ENCODE measurements at regions not wholly inside any gene's neighbourhood (a gene's known extent, or its start where the extent isn't known, plus 50 kb on each side); places are given as distances from the start of the nearest gene placed in this dataset.

- Histone ChIP-seq H3K36me3 (ENCODE audit: insufficient read depth, low read length) (no peaks in the 10 kb centered on the region), H3K4me1 (ENCODE audit: insufficient read depth, low read length, poor library complexity, severe bottlenecking) (no peaks in the 10 kb centered on the region), H3K27me3 (ENCODE audit: insufficient read depth, low read length, poor library complexity, severe bottlenecking) (no peaks in the 10 kb centered on the region), H3F3A (ENCODE audit: low read depth) (no peaks in the 10 kb centered on the region), H2AFZ (ENCODE audit: low read length) (no peak overlapping the region), H3K79me2 (ENCODE audit: insufficient read depth, low read length) (no peaks in the 10 kb centered on the region), H4K20me1 (ENCODE audit: insufficient read depth, low read length, poor library complexity, severe bottlenecking) (no peaks in the 10 kb centered on the region), H3K9me3 (ENCODE audit: insufficient read depth, low read depth, low read length) (no peaks in the 10 kb centered on the region), H3K9me2 (replicated peaks; ENCODE audit: low read depth, low read length) (no peaks in the 10 kb centered on the region), H3K4me2 (ENCODE audit: low read depth, low read length, poor library complexity, severe bottlenecking) (no peak overlapping the region), H3K9ac (ENCODE audit: low read depth, low read length, poor library complexity, severe bottlenecking) (no peak overlapping the region), H3K4me3 (ENCODE audit: low read length, poor library complexity, severe bottlenecking) (no peak overlapping the region)
- TF ChIP-seq EZH2phosphoT487 (IDR thresholded peaks at IDR 0.05; ENCODE audit: borderline replicate concordance), result no peak
- TF ChIP-seq, protein P1, sequence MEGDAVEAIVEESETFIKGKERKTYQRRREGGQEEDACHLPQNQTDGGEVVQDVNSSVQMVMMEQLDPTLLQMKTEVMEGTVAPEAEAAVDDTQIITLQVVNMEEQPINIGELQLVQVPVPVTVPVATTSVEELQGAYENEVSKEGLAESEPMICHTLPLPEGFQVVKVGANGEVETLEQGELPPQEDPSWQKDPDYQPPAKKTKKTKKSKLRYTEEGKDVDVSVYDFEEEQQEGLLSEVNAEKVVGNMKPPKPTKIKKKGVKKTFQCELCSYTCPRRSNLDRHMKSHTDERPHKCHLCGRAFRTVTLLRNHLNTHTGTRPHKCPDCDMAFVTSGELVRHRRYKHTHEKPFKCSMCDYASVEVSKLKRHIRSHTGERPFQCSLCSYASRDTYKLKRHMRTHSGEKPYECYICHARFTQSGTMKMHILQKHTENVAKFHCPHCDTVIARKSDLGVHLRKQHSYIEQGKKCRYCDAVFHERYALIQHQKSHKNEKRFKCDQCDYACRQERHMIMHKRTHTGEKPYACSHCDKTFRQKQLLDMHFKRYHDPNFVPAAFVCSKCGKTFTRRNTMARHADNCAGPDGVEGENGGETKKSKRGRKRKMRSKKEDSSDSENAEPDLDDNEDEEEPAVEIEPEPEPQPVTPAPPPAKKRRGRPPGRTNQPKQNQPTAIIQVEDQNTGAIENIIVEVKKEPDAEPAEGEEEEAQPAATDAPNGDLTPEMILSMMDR (conservative IDR thresholded peaks at IDR 0.05; ENCODE audit: low read length), result no peak
Observed at GRCh38 chr10:15439341-15439842, 68.3 kb upstream of the FAM171A1 start.

- Histone ChIP-seq H4K20me1 (ENCODE audit: insufficient read depth, low read length, poor library complexity, severe bottlenecking) (no peaks in the 10 kb centered on the region), H3K4me2 (ENCODE audit: low read depth, low read length, poor library complexity, severe bottlenecking) (no peak overlapping the region)
Observed at GRCh38 chr10:15436696-15437095, 65.6 kb upstream of the FAM171A1 start.

GRCh38 chr10:15433850-15434537, 62.9 kb upstream of the FAM171A1 start:
- H3F3A ChIP-seq (ENCODE audit: low read depth), result no peaks in the 10 kb centered on the region
- H3K79me2 ChIP-seq (ENCODE audit: insufficient read depth, low read length), result no peaks in the 10 kb centered on the region
- TF ChIP-seq EZH2phosphoT487 (IDR thresholded peaks at IDR 0.05; ENCODE audit: borderline replicate concordance), result no peak
- TF ChIP-seq, protein P1 (conservative IDR thresholded peaks at IDR 0.05; ENCODE audit: low read length), result peak; percentile 76
- no peaks in the 10 kb centered on the region for H3K27me3 ChIP-seq (ENCODE audit: insufficient read depth, low read length, poor library complexity, severe bottlenecking)
- H2AFZ ChIP-seq (ENCODE audit: low read length), result peak overlapping the region; percentile 95
- peak overlapping the region; percentile 70 for H3K4me2 ChIP-seq (ENCODE audit: low read depth, low read length, poor library complexity, severe bottlenecking)
- H3K9me3 ChIP-seq (ENCODE audit: insufficient read depth, low read depth, low read length), result no peaks in the 10 kb centered on the region
- peak overlapping the region; percentile 44 for H3K9ac ChIP-seq (ENCODE audit: low read depth, low read length, poor library complexity, severe bottlenecking)
- H3K36me3 ChIP-seq (ENCODE audit: insufficient read depth, low read length), result no peaks in the 10 kb centered on the region
- H3K4me3 ChIP-seq (ENCODE audit: low read length, poor library complexity, severe bottlenecking), result peak overlapping the region; percentile 61
- H3K9me2 ChIP-seq (replicated peaks; ENCODE audit: low read depth, low read length), result no peaks in the 10 kb centered on the region
- H3K4me1 ChIP-seq (ENCODE audit: insufficient read depth, low read length, poor library complexity, severe bottlenecking), result no peaks in the 10 kb centered on the region
- H4K20me1 ChIP-seq (ENCODE audit: insufficient read depth, low read length, poor library complexity, severe bottlenecking), result no peaks in the 10 kb centered on the region

More at GRCh38 chr10:15436696-15437095, 65.6 kb upstream of the FAM171A1 start:
- Histone ChIP-seq H3K27me3 (ENCODE audit: insufficient read depth, low read length, poor library complexity, severe bottlenecking) (no peaks in the 10 kb centered on the region), H3K4me3 (ENCODE audit: low read length, poor library complexity, severe bottlenecking) (no peak overlapping the region), H2AFZ (ENCODE audit: low read length) (no peak overlapping the region), H3K9me2 (replicated peaks; ENCODE audit: low read depth, low read length) (no peaks in the 10 kb centered on the region), H3K4me1 (ENCODE audit: insufficient read depth, low read length, poor library complexity, severe bottlenecking) (no peaks in the 10 kb centered on the region), H3F3A (ENCODE audit: low read depth) (no peaks in the 10 kb centered on the region), H3K9ac (ENCODE audit: low read depth, low read length, poor library complexity, severe bottlenecking) (no peak overlapping the region), H3K36me3 (ENCODE audit: insufficient read depth, low read length) (no peaks in the 10 kb centered on the region), H3K79me2 (ENCODE audit: insufficient read depth, low read length) (no peaks in the 10 kb centered on the region), H3K9me3 (ENCODE audit: insufficient read depth, low read depth, low read length) (no peaks in the 10 kb centered on the region)
- TF ChIP-seq EZH2phosphoT487 (IDR thresholded peaks at IDR 0.05; ENCODE audit: borderline replicate concordance), result no peak
- TF ChIP-seq, protein P1 (conservative IDR thresholded peaks at IDR 0.05; ENCODE audit: low read length), result no peak

Measured in Loucy (cell line).